SK-N-SH (cell line): ENCODE measurements at regions not wholly inside any gene's neighbourhood (a gene's known extent, or its start where the extent isn't known, plus 50 kb on each side); places are given as distances from the start of the nearest gene placed in this dataset.
"Not testable (repeated sequence)": the region's sequence is repeated elsewhere in the genome, so short reads cannot be mapped to it uniquely, and the experiment has no call there.

ENCODE experiments used
- CTCF ChIA-PET: fragments of 300-600, 350-600 bp; formaldehyde crosslinking; extraction: SDS; loops from one replicate; lab custom pipeline; 2021; lab: Yijun Ruan, JAX
- POLR2A ChIA-PET: fragments of 350-600 bp; sonication (Branson Sonifier 250); formaldehyde crosslinking; extraction: SDS; loops from one replicate; lab custom pipeline; 2020; ENCODE audit warnings: antibody characterized with exemption, inconsistent platforms; lab: Yijun Ruan, JAX
- DNase-seq: peaks from one replicate; pipeline ENCODE4 v3.0.0; 2012
- H2AFZ ChIP-seq: fragments of 200-600 bp; sonication (generic); 2 replicates; pipeline ENCODE4 v1.8.1; 2016; ENCODE audit warnings: antibody characterized with exemption, mild to moderate bottlenecking, low read depth
- H3F3A ChIP-seq: fragments of 200-600 bp; sonication (generic); replicated peaks from 2 replicates; pipeline ENCODE3; 2016; ENCODE audit warnings: antibody characterized with exemption, mild to moderate bottlenecking; ENCODE audit not compliant: insufficient read depth
- H3K27ac ChIP-seq, 2 experiments: fragments of 200-500 bp in 1 of 2; fragments of 200-600 bp in 1 of 2; sonication (Bioruptor generic) in 1 of 2; sonication (generic), shearing (Covaris generic) in 1 of 2; 2 replicates each; pipeline versions ENCODE4 v1.5.1 to v1.6.1; 2014 to 2016; ENCODE audit warnings: low read depth in 2 of 2, inconsistent platforms in 1 of 2, low read length in 1 of 2, mild to moderate bottlenecking in 1 of 2, mixed read lengths in 1 of 2
- H3K27me3 ChIP-seq: fragments of 200-600 bp; sonication (generic), shearing (Covaris generic); 2 replicates; pipeline ENCODE4 v1.6.1; 2016; ENCODE audit warnings: mixed run types; ENCODE audit not compliant: insufficient read depth
- H3K36me3 ChIP-seq, 2 experiments: fragments of 200-500 bp in 1 of 2; fragments of 200-600 bp in 1 of 2; sonication (Bioruptor generic) in 1 of 2; sonication (generic) in 1 of 2; replicated peaks in 1 of 2; 2 replicates each; pipeline versions ENCODE3 to v1.5.1; 2014 to 2016; ENCODE audit warnings: low read length in 1 of 2, mild to moderate bottlenecking in 1 of 2; ENCODE audit not compliant: insufficient read depth in 2 of 2, control insufficient read depth in 1 of 2
- H3K4me1 ChIP-seq, 2 experiments: fragments of 200-500 bp in 1 of 2; fragments of 200-600 bp in 1 of 2; sonication (Bioruptor generic) in 1 of 2; sonication (generic), shearing (Covaris generic) in 1 of 2; 2 replicates each; pipeline versions ENCODE4 v1.5.1 to v1.6.1; 2014 to 2016; ENCODE audit warnings: low read depth in 1 of 2, low read length in 1 of 2, mixed run types in 1 of 2; ENCODE audit not compliant: insufficient read depth in 2 of 2, control insufficient read depth in 1 of 2
- H3K4me2 ChIP-seq: fragments of 200-600 bp; sonication (generic), shearing (Covaris generic); 2 replicates; pipeline ENCODE4 v1.6.1; 2017; ENCODE audit warnings: mixed run types
- H3K4me3 ChIP-seq, 2 experiments: fragments of 200-500 bp in 1 of 2; fragments of 200-600 bp in 1 of 2; sonication (Bioruptor generic) in 1 of 2; sonication (generic), shearing (Covaris generic) in 1 of 2; 2 replicates each; pipeline versions ENCODE4 v1.5.1 to v1.8.1; 2014 to 2016; ENCODE audit warnings: low read depth in 2 of 2, inconsistent platforms in 1 of 2, low read length in 1 of 2, mild to moderate bottlenecking in 1 of 2, mixed read lengths in 1 of 2, moderate library complexity in 1 of 2
- H3K79me2 ChIP-seq: fragments of 200-600 bp; sonication (generic); 2 replicates; pipeline ENCODE4 v1.8.1; 2017; ENCODE audit warnings: mild to moderate bottlenecking; ENCODE audit not compliant: insufficient read depth
- H3K9ac ChIP-seq: fragments of 200-600 bp; sonication (generic); 2 replicates; pipeline ENCODE4 v1.6.1; 2017; ENCODE audit warnings: mixed run types
- H3K9me2 ChIP-seq: fragments of 200-600 bp; sonication (generic); 2 replicates; pipeline ENCODE4 v1.6.1; 2017; ENCODE audit warnings: mixed run types
- H3K9me3 ChIP-seq: fragments of 200-600 bp; sonication (generic); 2 replicates; pipeline ENCODE4 v1.6.1; 2017; ENCODE audit warnings: mixed run types, mild to moderate bottlenecking, moderate library complexity
- H4K20me1 ChIP-seq: fragments of 200-600 bp; sonication (generic); 2 replicates; pipeline ENCODE4 v1.6.1; 2017; ENCODE audit warnings: mild to moderate bottlenecking, mixed run types; ENCODE audit not compliant: insufficient read depth
- CHD2 ChIP-seq: fragments of 150-350 bp; IDR thresholded peaks from 2 replicates; pipeline ENCODE4 v1.6.1; 2018; ENCODE audit warnings: low read length; ENCODE audit not compliant: partially characterized antibody
- EP300 ChIP-seq, 2 experiments: IDR thresholded peaks; 2 replicates each; pipeline versions ENCODE4 v1.4.0 to v1.6.1; 2012; ENCODE audit warnings: borderline replicate concordance in 1 of 2, low read depth in 1 of 2, low read length in 1 of 2
- EZH2phosphoT487 ChIP-seq: fragments of 200-600 bp; sonication (generic); IDR thresholded peaks from 2 replicates; pipeline ENCODE4 v1.6.1; 2017; ENCODE audit warnings: low read depth, mixed run types, mild to moderate bottlenecking, antibody characterized with exemption, moderate library complexity, borderline replicate concordance
- FOXJ3 ChIP-seq: sonication (generic); formaldehyde crosslinking; IDR thresholded peaks from 2 replicates; pipeline ENCODE4 v1.5.1; 2020; ENCODE audit warnings: mild to moderate bottlenecking, missing genetic modification reagents
- GATA2 ChIP-seq: sonication (generic); formaldehyde crosslinking; IDR thresholded peaks from 2 replicates; pipeline ENCODE4 v1.5.0; 2020; ENCODE audit warnings: mild to moderate bottlenecking, missing genetic modification reagents
- MEF2A ChIP-seq: IDR thresholded peaks from 2 replicates; pipeline ENCODE4 v1.4.0; 2012; ENCODE audit warnings: low read depth, borderline replicate concordance
- MXI1 ChIP-seq: IDR thresholded peaks from 2 replicates; pipeline ENCODE4 v1.6.1; 2012; ENCODE audit warnings: mild to moderate bottlenecking, low read depth, low read length, improper control_type of control experiment
- NRF1 ChIP-seq: IDR thresholded peaks from 2 replicates; pipeline ENCODE4 v1.6.1; 2012; ENCODE audit warnings: low read depth, mild to moderate bottlenecking, low read length
- POLR2AphosphoS5 ChIP-seq: IDR thresholded peaks from 2 replicates; pipeline ENCODE4 v1.6.1; 2012; ENCODE audit warnings: low read depth, low read length
- RFX5 ChIP-seq: IDR thresholded peaks from 2 replicates; pipeline ENCODE4 v1.6.1; 2012; ENCODE audit warnings: mild to moderate bottlenecking, improper control_type of control experiment, low read length
- SMC3 ChIP-seq: IDR thresholded peaks from 2 replicates; pipeline ENCODE4 v1.6.1; 2012; ENCODE audit warnings: low read depth, low read length, improper control_type of control experiment
- YY1 ChIP-seq: IDR thresholded peaks from 2 replicates; pipeline ENCODE4 v1.4.0; 2012; ENCODE audit warnings: low read depth, mild to moderate bottlenecking
- WGBS: methylation state at CpG from one replicate; pipeline ENCODE4 v1.1.6; 2017; ENCODE audit warnings: low lambda C conversion rate; 5-methylcytosine and 5-hydroxymethylcytosine counted together
- TF ChIP-seq, protein P1 (sequence below): fragments of 150-350 bp; IDR thresholded peaks from 2 replicates; pipeline ENCODE4 v1.6.1; 2017; ENCODE audit warnings: antibody characterized with exemption, low read length, low read depth, borderline replicate concordance
- TF ChIP-seq, protein P2 (sequence below): IDR thresholded peaks from 2 replicates; pipeline ENCODE4; 2012
- TF ChIP-seq, protein P3 (sequence below): fragments of 200-600 bp; sonication (generic); IDR thresholded peaks from 2 replicates; pipeline ENCODE4 v1.6.1; 2017; ENCODE audit warnings: antibody characterized with exemption, mild to moderate bottlenecking, moderate library complexity
- TF ChIP-seq, protein P4 (sequence below): IDR thresholded peaks from 2 replicates; pipeline ENCODE4 v1.4.0; 2012; ENCODE audit warnings: low read depth, borderline replicate concordance

DNA sequence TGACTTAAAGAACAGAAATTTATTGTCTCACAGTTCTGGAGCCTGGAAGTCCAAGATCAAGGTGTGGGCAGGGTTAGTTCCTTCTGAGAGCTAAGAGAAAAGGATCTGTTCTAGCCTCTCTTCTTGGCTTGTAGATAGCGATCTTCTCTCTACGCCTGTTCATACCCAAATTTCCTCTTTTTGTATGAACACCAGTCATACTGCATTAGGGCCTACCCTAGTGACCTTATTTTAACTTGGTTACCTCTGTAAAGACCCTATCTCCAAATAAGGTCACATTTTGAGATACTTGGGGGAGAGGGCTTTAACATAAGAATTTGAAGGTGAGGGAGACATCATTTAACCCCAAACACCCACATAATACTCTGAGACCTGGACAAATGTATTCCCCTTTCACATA lies 55.6 kb upstream of the SPP1 start:
- no peak for DNase-seq
- H3K79me2 ChIP-seq = no peaks in the 10 kb centered on the region
- H3K4me1 ChIP-seq = no peaks in the 10 kb centered on the region
- TF ChIP-seq, protein P1, sequence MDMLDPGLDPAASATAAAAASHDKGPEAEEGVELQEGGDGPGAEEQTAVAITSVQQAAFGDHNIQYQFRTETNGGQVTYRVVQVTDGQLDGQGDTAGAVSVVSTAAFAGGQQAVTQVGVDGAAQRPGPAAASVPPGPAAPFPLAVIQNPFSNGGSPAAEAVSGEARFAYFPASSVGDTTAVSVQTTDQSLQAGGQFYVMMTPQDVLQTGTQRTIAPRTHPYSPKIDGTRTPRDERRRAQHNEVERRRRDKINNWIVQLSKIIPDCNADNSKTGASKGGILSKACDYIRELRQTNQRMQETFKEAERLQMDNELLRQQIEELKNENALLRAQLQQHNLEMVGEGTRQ = no peak
- TF ChIP-seq POLR2AphosphoS5 (no peak), GATA2 (no peak), RFX5 (no peak), YY1 (no peak), NRF1 (no peak), FOXJ3 (CRISPR knock-in tag) (no peak), MXI1 (no peak), EZH2phosphoT487 (no peak), MEF2A (no peak), EP300 (IDR thresholded peaks at IDR 0.05; ENCODE audit: borderline replicate concordance in 1 of 2, low read depth in 1 of 2, low read length in 1 of 2) (no peak), SMC3 (no peak)
- TF ChIP-seq, protein P2, sequence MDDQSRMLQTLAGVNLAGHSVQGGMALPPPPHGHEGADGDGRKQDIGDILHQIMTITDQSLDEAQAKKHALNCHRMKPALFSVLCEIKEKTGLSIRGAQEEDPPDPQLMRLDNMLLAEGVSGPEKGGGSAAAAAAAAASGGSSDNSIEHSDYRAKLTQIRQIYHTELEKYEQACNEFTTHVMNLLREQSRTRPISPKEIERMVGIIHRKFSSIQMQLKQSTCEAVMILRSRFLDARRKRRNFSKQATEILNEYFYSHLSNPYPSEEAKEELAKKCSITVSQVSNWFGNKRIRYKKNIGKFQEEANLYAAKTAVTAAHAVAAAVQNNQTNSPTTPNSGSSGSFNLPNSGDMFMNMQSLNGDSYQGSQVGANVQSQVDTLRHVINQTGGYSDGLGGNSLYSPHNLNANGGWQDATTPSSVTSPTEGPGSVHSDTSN = no peak
- H2AFZ ChIP-seq = no peak overlapping the region
- POLR2A ChIA-PET = no interaction called here
- H3K36me3 ChIP-seq = no peaks in the 10 kb centered on the region
- no peaks in the 10 kb centered on the region for H3K27me3 ChIP-seq
- H3K9me2 ChIP-seq = no peaks in the 10 kb centered on the region
- no peak overlapping the region for H3K4me2 ChIP-seq
- CTCF ChIA-PET = no interaction called here
- no peak overlapping the region for H3K27ac ChIP-seq
- no peaks in the 10 kb centered on the region for H3K9me3 ChIP-seq
- H3K4me3 ChIP-seq = no peak overlapping the region
- H4K20me1 ChIP-seq = no peaks in the 10 kb centered on the region
- H3K9ac ChIP-seq = no peak overlapping the region
- H3F3A ChIP-seq = no peaks in the 10 kb centered on the region
- WGBS = 90% methylated on average over 2 of the region's 2 CpGs

DNA sequence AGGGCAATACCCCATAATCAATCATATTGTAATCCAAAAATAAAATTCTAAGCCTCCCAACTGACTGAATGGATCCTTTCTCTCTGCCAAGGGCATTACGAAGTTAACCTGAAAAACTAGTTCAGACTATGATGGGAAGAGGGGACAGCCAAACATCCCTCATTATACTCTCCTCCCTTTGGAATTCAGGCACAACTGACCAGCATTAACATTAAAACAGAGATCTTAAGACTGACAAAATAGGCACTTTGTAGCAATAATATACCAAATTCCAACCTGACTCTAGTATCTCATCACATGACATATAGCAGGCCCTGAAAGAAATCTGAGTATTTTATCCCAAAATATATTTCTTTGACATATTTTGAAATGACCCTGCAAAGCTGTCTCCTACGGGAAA lies 55.0 kb upstream of the SPP1 start:
- H3K9ac ChIP-seq = no peak overlapping the region
- H2AFZ ChIP-seq = no peak overlapping the region
- TF ChIP-seq YY1 (no peak), EZH2phosphoT487 (no peak), RFX5 (no peak), CHD2 (no peak), EP300 (IDR thresholded peaks at IDR 0.05; ENCODE audit: borderline replicate concordance in 1 of 2, low read depth in 1 of 2, low read length in 1 of 2) (no peak)
- TF ChIP-seq, protein P3, sequence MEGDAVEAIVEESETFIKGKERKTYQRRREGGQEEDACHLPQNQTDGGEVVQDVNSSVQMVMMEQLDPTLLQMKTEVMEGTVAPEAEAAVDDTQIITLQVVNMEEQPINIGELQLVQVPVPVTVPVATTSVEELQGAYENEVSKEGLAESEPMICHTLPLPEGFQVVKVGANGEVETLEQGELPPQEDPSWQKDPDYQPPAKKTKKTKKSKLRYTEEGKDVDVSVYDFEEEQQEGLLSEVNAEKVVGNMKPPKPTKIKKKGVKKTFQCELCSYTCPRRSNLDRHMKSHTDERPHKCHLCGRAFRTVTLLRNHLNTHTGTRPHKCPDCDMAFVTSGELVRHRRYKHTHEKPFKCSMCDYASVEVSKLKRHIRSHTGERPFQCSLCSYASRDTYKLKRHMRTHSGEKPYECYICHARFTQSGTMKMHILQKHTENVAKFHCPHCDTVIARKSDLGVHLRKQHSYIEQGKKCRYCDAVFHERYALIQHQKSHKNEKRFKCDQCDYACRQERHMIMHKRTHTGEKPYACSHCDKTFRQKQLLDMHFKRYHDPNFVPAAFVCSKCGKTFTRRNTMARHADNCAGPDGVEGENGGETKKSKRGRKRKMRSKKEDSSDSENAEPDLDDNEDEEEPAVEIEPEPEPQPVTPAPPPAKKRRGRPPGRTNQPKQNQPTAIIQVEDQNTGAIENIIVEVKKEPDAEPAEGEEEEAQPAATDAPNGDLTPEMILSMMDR = no peak
- TF ChIP-seq, protein P4, sequence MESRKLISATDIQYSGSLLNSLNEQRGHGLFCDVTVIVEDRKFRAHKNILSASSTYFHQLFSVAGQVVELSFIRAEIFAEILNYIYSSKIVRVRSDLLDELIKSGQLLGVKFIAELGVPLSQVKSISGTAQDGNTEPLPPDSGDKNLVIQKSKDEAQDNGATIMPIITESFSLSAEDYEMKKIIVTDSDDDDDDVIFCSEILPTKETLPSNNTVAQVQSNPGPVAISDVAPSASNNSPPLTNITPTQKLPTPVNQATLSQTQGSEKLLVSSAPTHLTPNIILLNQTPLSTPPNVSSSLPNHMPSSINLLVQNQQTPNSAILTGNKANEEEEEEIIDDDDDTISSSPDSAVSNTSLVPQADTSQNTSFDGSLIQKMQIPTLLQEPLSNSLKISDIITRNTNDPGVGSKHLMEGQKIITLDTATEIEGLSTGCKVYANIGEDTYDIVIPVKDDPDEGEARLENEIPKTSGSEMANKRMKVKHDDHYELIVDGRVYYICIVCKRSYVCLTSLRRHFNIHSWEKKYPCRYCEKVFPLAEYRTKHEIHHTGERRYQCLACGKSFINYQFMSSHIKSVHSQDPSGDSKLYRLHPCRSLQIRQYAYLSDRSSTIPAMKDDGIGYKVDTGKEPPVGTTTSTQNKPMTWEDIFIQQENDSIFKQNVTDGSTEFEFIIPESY = no peak
- POLR2A ChIA-PET = no interaction called here
- H4K20me1 ChIP-seq = no peaks in the 10 kb centered on the region
- H3K79me2 ChIP-seq = no peaks in the 10 kb centered on the region
- no peak for DNase-seq
- no peak overlapping the region for H3K4me3 ChIP-seq
- no peak overlapping the region for H3K27ac ChIP-seq
- H3K4me2 ChIP-seq = no peak overlapping the region
- H3K27me3 ChIP-seq = no peaks in the 10 kb centered on the region
- no peaks in the 10 kb centered on the region for H3K9me3 ChIP-seq
- 34% methylated on average over 2 of the region's 2 CpGs for whole genome bisulfite sequencing
- no peaks in the 10 kb centered on the region for H3K36me3 ChIP-seq
- no peaks in the 10 kb centered on the region for H3K4me1 ChIP-seq
- H3F3A ChIP-seq = no peaks in the 10 kb centered on the region
- H3K9me2 ChIP-seq = no peaks in the 10 kb centered on the region
- CTCF ChIA-PET = no interaction called here

DNA sequence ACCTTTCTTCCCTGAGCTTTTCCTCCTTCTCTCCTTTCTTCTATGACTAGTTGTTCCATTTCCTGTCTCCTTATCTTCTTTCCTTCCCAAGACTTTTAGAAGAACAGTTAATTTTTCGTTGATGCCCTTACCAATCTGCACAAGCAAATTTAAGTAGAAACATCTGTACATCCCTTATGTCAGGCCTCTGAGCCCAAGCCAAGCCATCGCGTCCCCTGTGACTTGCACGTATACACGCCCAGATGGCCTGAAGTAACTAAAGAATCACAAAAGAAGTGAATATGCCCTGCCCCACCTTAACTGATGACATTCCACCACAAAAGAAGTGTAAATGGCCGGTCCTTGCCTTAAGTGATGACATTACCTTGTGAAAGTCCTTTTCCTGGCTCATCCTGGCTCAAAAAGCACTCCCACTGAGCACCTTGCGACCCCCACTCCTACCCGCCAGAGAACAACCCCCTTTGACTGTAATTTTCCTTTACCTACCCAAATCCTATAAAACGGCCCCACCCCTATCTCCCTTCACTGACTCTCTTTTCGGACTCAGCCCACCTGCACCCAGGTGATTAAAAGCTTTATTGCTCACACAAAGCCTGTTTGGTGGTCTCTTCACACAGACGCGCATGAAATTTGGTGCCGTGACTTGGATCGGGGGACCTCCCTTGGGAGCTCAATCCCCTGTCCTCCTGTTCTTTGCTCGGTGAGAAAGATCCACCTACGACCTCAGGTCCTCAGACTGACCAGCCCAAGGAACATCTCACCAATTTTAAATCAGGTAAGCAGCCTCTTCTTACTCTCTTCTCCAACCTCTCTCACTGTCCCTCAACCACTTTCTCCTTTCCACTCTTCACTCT lies 53.7 kb upstream of the SPP1 start:
- H2AFZ ChIP-seq, POLR2A ChIA-PET, H3K27me3 ChIP-seq, DNase-seq, H3K79me2 ChIP-seq, H3K9me2 ChIP-seq, H3K36me3 ChIP-seq, H3K9me3 ChIP-seq, H3K4me1 ChIP-seq, H3F3A ChIP-seq, CTCF ChIA-PET, H3K9ac ChIP-seq, H3K27ac ChIP-seq, H4K20me1 ChIP-seq, H3K4me3 ChIP-seq, H3K4me2 ChIP-seq: not testable (repeated sequence)
- 68% methylated on average over 16 of the region's 16 CpGs for WGBS
